Tibial nerve (tissue), 3 donors: ENCODE measurements at regions not wholly inside any gene's neighbourhood (a gene's known extent, or its start where the extent isn't known, plus 50 kb on each side); places are given as distances from the start of the nearest gene placed in this dataset.

Experiments used
- EP300 ChIP-seq, 2 donors: sonication (generic); formaldehyde crosslinking; IDR thresholded peaks; one replicate each; pipeline ENCODE4 v1.6.1; 2017; ENCODE audit warnings: antibody characterized with exemption in 2 of 2, mild to moderate bottlenecking in 1 of 2
- POLR2A ChIP-seq, 2 donors: fragments of 450-650 bp; IDR thresholded peaks; one replicate each; pipeline ENCODE4 v1.6.1; 2017; ENCODE audit warnings: antibody characterized with exemption in 2 of 2, mild to moderate bottlenecking in 2 of 2, moderate library complexity in 2 of 2

DNA sequence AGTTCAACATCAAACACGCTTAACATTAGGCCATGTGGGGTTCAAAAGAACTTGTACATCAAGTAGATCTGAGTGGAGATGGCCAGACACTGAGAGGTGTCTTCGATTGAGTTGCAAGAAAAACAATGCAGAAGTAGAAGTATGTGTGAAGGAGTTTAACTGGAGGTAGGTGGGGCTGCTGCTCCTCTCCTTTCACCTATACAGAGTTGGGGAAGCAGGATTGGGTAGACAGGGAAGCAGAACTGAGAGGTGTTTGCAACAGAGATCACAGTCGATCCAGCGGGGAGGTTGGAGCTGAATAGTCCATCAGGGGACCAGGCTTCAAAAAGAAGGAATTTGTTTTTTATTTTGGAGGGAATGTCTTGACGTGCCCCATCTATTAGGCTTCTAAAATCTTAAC is 61.7 kb upstream of the SLC27A6 start:
- TF ChIP-seq POLR2A (IDR thresholded peaks at IDR 0.05) (no peak), EP300 (IDR thresholded peaks at IDR 0.05) (no peak)
